ENCODE measurements at regions not wholly inside any gene's neighbourhood (a gene's known extent, or its start where the extent isn't known, plus 50 kb on each side); places are given as distances from the start of the nearest gene placed in this dataset.
"Not testable (repeated sequence)": the region's sequence is repeated elsewhere in the genome, so short reads cannot be mapped to it uniquely, and the experiment has no call there.

DNA sequence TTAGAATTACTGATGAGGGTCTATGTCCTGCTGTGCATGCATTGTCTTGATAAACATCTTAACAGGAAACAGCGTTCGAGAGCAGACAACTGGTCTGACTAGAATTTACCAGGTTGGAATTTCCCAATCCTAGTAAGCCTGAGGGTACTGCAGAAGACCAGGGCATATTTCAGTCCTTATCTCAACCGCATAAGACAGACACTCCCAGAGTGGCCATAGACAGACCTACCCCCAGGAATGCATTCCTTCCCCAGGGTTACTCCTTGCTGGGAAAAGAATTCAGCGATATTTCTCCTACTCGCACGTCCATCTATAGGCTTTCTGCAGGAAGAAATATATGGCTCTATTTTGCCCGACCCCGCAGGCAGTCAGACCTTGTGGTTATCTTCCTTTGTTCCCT lies 406.4 kb upstream of the CNTNAP5 start:
- 63% methylated on average over 8 of the region's 8 CpGs for WGBS
- not testable (repeated sequence) for H2BK12ac ChIP-seq (ENCODE audit: low read length in 2 of 2); H3K14ac ChIP-seq (ENCODE audit: low read length in 2 of 2); DNase-seq; H2BK120ac ChIP-seq (ENCODE audit: low read depth, low read length); H3K27ac ChIP-seq (ENCODE audit: low read length, poor library complexity, severe bottlenecking); H3K27me3 ChIP-seq (ENCODE audit: control insufficient read depth in 1 of 2, insufficient read depth in 1 of 2, low read length in 2 of 2); H4K8ac ChIP-seq (ENCODE audit: low read length); H3K79me1 ChIP-seq (replicated peaks; ENCODE audit: low read length, poor library complexity, severe bottlenecking); H4K91ac ChIP-seq (ENCODE audit: low read length); H3K4me2 ChIP-seq (ENCODE audit: low read length, poor library complexity, severe bottlenecking); H3K9ac ChIP-seq (ENCODE audit: low read length); H3K4me1 ChIP-seq (ENCODE audit: control insufficient read depth, insufficient read depth, low read depth, low read length); H2AK5ac ChIP-seq (ENCODE audit: low read length, severe bottlenecking); H2AFZ ChIP-seq (ENCODE audit: low read depth, low read length); H2BK15ac ChIP-seq (ENCODE audit: low read depth, poor library complexity, severe bottlenecking); H3K36me3 ChIP-seq (ENCODE audit: control insufficient read depth in 1 of 2, insufficient read depth in 2 of 2, low read depth in 1 of 2, low read length in 2 of 2); H2BK5ac ChIP-seq (ENCODE audit: low read depth, low read length, poor library complexity, severe bottlenecking); H3K4me3 ChIP-seq (ENCODE audit: insufficient read depth in 1 of 2, low read depth in 1 of 2, low read length in 2 of 2); H3K18ac ChIP-seq (ENCODE audit: low read depth in 1 of 2, low read length in 2 of 2); H3K4ac ChIP-seq (ENCODE audit: low read depth in 1 of 2, low read length in 2 of 2); H3K23ac ChIP-seq (ENCODE audit: low read length in 2 of 2)
- peaks cover 38% of the 10 kb centered on the region for H3K9me3 ChIP-seq (ENCODE audit: control insufficient read depth, low read length)

DNA sequence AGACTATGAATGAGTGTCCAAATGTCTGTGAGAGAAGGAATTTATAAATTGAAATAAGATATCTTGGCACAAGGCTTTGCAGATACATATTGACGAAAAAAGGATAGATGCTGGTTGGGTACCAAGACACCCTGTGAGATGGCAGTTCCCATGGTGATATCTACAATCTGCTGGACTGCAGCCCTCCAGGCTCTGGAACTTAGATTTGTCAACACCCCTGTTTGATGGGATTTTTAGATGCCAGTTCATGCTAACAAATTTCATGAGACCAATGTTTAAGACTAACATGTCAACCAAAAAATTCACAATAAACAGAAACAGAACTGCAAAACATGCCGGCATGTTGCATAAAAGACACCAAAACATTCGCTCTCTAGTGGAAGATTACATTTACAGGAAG lies 400.3 kb upstream of the CNTNAP5 start:
- Histone ChIP-seq H2BK5ac (ENCODE audit: low read depth, low read length, poor library complexity, severe bottlenecking) (no peak overlapping the region), H2BK15ac (ENCODE audit: low read depth, poor library complexity, severe bottlenecking) (no peak overlapping the region), H3K27ac (ENCODE audit: low read length, poor library complexity, severe bottlenecking) (no peak overlapping the region), H4K91ac (ENCODE audit: low read length) (no peak overlapping the region), H3K4me2 (ENCODE audit: low read length, poor library complexity, severe bottlenecking) (no peak overlapping the region), H3K36me3 (ENCODE audit: control insufficient read depth in 1 of 2, insufficient read depth in 2 of 2, low read depth in 1 of 2, low read length in 2 of 2) (no peaks in the 10 kb centered on the region), H2AK5ac (ENCODE audit: low read length, severe bottlenecking) (no peak overlapping the region), H2AFZ (ENCODE audit: low read depth, low read length) (no peak overlapping the region), H3K4me1 (ENCODE audit: control insufficient read depth, insufficient read depth, low read depth, low read length) (no peaks in the 10 kb centered on the region), H3K14ac (ENCODE audit: low read length in 2 of 2) (no peak overlapping the region), H3K23ac (ENCODE audit: low read length in 2 of 2) (no peak overlapping the region), H4K8ac (ENCODE audit: low read length) (no peak overlapping the region), H3K9ac (ENCODE audit: low read length) (no peak overlapping the region), H3K4ac (ENCODE audit: low read depth in 1 of 2, low read length in 2 of 2) (no peak overlapping the region), H3K27me3 (ENCODE audit: control insufficient read depth in 1 of 2, insufficient read depth in 1 of 2, low read length in 2 of 2) (no peaks in the 10 kb centered on the region), H3K9me3 (ENCODE audit: control insufficient read depth, low read length) (peaks cover 15% of the 10 kb centered on the region), H2BK120ac (ENCODE audit: low read depth, low read length) (no peak overlapping the region), H3K18ac (ENCODE audit: low read depth in 1 of 2, low read length in 2 of 2) (no peak overlapping the region), H2BK12ac (ENCODE audit: low read length in 2 of 2) (no peak overlapping the region), H3K4me3 (ENCODE audit: insufficient read depth in 1 of 2, low read depth in 1 of 2, low read length in 2 of 2) (no peak overlapping the region), H3K79me1 (replicated peaks; ENCODE audit: low read length, poor library complexity, severe bottlenecking) (no peaks in the 10 kb centered on the region)
- 91% methylated on average over 1 of the region's 3 CpGs for WGBS
- DNase-seq = no peak

DNA sequence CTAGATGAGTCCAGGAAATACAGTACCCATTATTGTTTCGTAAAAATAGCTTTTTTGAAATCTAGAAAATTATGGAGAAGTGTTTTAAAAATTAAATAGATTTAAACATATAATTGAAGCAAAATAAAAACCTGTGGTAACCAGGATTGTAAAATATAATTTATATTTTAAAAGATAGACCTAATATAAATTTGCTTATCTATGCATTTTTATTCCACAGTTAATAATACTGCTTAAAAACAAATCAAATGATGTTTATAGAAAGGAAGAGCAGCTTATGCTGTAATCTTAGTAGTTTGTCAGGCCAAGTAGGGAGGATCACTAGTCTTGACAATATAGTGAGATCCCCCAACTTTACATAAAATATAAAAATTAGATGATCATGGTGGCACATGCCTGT lies 388.9 kb upstream of the CNTNAP5 start:
- Histone ChIP-seq H2AK5ac (ENCODE audit: low read length, severe bottlenecking) (no peak overlapping the region), H2BK12ac (ENCODE audit: low read length in 2 of 2) (no peak overlapping the region), H4K91ac (ENCODE audit: low read length) (no peak overlapping the region), H3K4ac (ENCODE audit: low read depth in 1 of 2, low read length in 2 of 2) (no peak overlapping the region), H3K9ac (ENCODE audit: low read length) (no peak overlapping the region), H2BK120ac (ENCODE audit: low read depth, low read length) (no peak overlapping the region), H4K8ac (ENCODE audit: low read length) (no peak overlapping the region), H3K79me1 (replicated peaks; ENCODE audit: low read length, poor library complexity, severe bottlenecking) (no peaks in the 10 kb centered on the region), H3K36me3 (ENCODE audit: control insufficient read depth in 1 of 2, insufficient read depth in 2 of 2, low read depth in 1 of 2, low read length in 2 of 2) (no peaks in the 10 kb centered on the region), H3K4me2 (ENCODE audit: low read length, poor library complexity, severe bottlenecking) (no peak overlapping the region), H2BK5ac (ENCODE audit: low read depth, low read length, poor library complexity, severe bottlenecking) (no peak overlapping the region), H3K23ac (ENCODE audit: low read length in 2 of 2) (no peak overlapping the region), H3K9me3 (ENCODE audit: control insufficient read depth, low read length) (peaks cover 13% of the 10 kb centered on the region), H3K27ac (ENCODE audit: low read length, poor library complexity, severe bottlenecking) (no peak overlapping the region), H3K14ac (ENCODE audit: low read length in 2 of 2) (no peak overlapping the region), H3K27me3 (ENCODE audit: control insufficient read depth in 1 of 2, insufficient read depth in 1 of 2, low read length in 2 of 2) (no peaks in the 10 kb centered on the region), H3K18ac (ENCODE audit: low read depth in 1 of 2, low read length in 2 of 2) (no peak overlapping the region), H3K4me1 (ENCODE audit: control insufficient read depth, insufficient read depth, low read depth, low read length) (no peaks in the 10 kb centered on the region), H3K4me3 (ENCODE audit: insufficient read depth in 1 of 2, low read depth in 1 of 2, low read length in 2 of 2) (no peak overlapping the region), H2BK15ac (ENCODE audit: low read depth, poor library complexity, severe bottlenecking) (no peak overlapping the region), H2AFZ (ENCODE audit: low read depth, low read length) (no peak overlapping the region)
- no CpG with 5 or more reads among the region's 1 CpG for WGBS
- no peak for DNase-seq

DNA sequence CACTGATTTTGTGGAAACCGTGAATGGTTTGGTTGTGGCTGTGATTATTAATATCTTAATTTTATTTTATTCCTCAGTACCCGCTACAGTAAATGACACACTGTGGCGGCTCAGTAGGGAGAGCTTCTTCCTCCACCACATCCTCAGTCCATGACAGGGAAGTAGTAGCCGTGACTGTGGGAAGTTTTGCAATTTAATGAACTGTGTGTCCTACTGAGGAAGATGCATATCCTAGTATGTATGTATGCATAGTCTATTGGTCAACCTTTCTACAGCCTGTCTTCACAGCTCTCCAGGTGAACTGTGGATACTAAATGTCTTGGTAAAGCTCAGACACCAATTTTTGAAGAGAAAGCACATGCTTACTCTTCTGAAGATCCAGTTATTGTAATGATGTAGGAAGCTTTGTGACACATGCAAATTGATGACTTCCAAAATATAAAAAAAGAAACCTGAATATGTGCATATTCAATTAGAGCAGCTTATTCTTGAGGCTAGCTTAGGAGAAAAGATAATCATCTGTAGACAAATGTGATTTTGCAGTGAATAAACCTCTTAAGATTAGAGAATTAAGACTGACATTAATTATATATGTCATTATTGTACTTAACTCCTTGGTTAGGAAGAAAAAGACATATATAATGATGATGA lies 384.3 kb upstream of the CNTNAP5 start:
- no peak overlapping the region for H3K18ac ChIP-seq (ENCODE audit: low read depth in 1 of 2, low read length in 2 of 2)
- no peak for DNase-seq
- no peak overlapping the region for H2BK5ac ChIP-seq (ENCODE audit: low read depth, low read length, poor library complexity, severe bottlenecking)
- H3K27ac ChIP-seq (ENCODE audit: low read length, poor library complexity, severe bottlenecking) = no peak overlapping the region
- peaks cover 8% of the 10 kb centered on the region for H3K9me3 ChIP-seq (ENCODE audit: control insufficient read depth, low read length)
- no peaks in the 10 kb centered on the region for H3K79me1 ChIP-seq (replicated peaks; ENCODE audit: low read length, poor library complexity, severe bottlenecking)
- H3K9ac ChIP-seq (ENCODE audit: low read length) = no peak overlapping the region
- H2AK5ac ChIP-seq (ENCODE audit: low read length, severe bottlenecking) = no peak overlapping the region
- no peaks in the 10 kb centered on the region for H3K27me3 ChIP-seq (ENCODE audit: control insufficient read depth in 1 of 2, insufficient read depth in 1 of 2, low read length in 2 of 2)
- no peak overlapping the region for H2AFZ ChIP-seq (ENCODE audit: low read depth, low read length)
- no peak overlapping the region for H3K23ac ChIP-seq (ENCODE audit: low read length in 2 of 2)
- H3K4me2 ChIP-seq (ENCODE audit: low read length, poor library complexity, severe bottlenecking) = no peak overlapping the region
- no peak overlapping the region for H2BK120ac ChIP-seq (ENCODE audit: low read depth, low read length)
- no peak overlapping the region for H4K8ac ChIP-seq (ENCODE audit: low read length)
- no peak overlapping the region for H2BK12ac ChIP-seq (ENCODE audit: low read length in 2 of 2)
- H3K4me3 ChIP-seq (ENCODE audit: insufficient read depth in 1 of 2, low read depth in 1 of 2, low read length in 2 of 2) = no peak overlapping the region
- WGBS = 100% methylated on average over 1 of the region's 4 CpGs
- H2BK15ac ChIP-seq (ENCODE audit: low read depth, poor library complexity, severe bottlenecking) = no peak overlapping the region
- H3K36me3 ChIP-seq (ENCODE audit: control insufficient read depth in 1 of 2, insufficient read depth in 2 of 2, low read depth in 1 of 2, low read length in 2 of 2) = no peaks in the 10 kb centered on the region
- no peaks in the 10 kb centered on the region for H3K4me1 ChIP-seq (ENCODE audit: control insufficient read depth, insufficient read depth, low read depth, low read length)
- H3K4ac ChIP-seq (ENCODE audit: low read depth in 1 of 2, low read length in 2 of 2) = no peak overlapping the region
- no peak overlapping the region for H4K91ac ChIP-seq (ENCODE audit: low read length)
- no peak overlapping the region for H3K14ac ChIP-seq (ENCODE audit: low read length in 2 of 2)
